ENCODE measurements at regions not wholly inside any gene's neighbourhood (a gene's known extent, or its start where the extent isn't known, plus 50 kb on each side); places are given as distances from the start of the nearest gene placed in this dataset.
"Not testable (repeated sequence)": the region's sequence is repeated elsewhere in the genome, so short reads cannot be mapped to it uniquely, and the experiment has no call there.

DNA sequence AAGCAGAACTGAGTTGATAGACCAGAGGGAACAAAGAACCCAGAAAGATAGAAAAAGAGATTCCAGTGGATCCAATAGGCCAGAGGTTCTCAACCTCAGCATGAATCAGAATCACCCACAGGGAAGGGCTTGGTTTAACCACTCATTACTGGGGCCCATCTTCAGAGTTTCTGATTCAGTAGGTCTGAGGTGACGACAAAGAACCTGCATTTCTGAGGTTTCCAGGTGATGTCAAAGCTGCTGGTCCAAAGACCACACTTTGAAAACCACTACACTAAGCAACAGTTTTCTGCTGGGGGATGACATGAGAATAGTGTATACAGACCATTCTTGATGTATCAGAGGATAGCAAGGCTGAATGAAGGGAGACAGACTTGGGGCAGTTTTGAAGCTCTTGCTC is 81.5 kb upstream of the FOXN2 start:
- TF ChIP-seq, protein P1, sequence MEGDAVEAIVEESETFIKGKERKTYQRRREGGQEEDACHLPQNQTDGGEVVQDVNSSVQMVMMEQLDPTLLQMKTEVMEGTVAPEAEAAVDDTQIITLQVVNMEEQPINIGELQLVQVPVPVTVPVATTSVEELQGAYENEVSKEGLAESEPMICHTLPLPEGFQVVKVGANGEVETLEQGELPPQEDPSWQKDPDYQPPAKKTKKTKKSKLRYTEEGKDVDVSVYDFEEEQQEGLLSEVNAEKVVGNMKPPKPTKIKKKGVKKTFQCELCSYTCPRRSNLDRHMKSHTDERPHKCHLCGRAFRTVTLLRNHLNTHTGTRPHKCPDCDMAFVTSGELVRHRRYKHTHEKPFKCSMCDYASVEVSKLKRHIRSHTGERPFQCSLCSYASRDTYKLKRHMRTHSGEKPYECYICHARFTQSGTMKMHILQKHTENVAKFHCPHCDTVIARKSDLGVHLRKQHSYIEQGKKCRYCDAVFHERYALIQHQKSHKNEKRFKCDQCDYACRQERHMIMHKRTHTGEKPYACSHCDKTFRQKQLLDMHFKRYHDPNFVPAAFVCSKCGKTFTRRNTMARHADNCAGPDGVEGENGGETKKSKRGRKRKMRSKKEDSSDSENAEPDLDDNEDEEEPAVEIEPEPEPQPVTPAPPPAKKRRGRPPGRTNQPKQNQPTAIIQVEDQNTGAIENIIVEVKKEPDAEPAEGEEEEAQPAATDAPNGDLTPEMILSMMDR (conservative IDR thresholded peaks at IDR 0.05; ENCODE audit: low read depth, low read length), result no peak
- no peak for DNase-seq (ENCODE audit: low read depth)
- no peak overlapping the region for H3K4me3 ChIP-seq (ENCODE audit: low read depth, low read length)

DNA sequence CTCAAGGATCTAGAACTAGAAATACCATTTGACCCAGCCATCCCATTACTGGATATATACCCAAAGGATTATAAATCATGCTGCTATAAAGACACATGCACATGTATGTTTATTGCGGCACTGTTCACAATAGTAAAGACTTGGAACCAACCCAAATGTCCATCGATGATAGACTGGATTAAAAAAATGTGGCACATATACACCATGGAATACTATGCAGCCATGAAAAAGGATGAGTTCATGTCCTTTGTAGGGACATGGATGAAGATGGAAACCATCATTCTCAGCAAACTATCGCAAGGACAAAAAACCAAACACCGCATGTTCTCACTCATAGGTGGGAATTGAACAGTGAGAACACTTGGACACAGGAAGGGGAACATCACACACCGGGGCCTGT is 80.7 kb upstream of the FOXN2 start:
- H3K4me3 ChIP-seq (ENCODE audit: low read depth, low read length); DNase-seq (ENCODE audit: low read depth): not testable (repeated sequence)

DNA sequence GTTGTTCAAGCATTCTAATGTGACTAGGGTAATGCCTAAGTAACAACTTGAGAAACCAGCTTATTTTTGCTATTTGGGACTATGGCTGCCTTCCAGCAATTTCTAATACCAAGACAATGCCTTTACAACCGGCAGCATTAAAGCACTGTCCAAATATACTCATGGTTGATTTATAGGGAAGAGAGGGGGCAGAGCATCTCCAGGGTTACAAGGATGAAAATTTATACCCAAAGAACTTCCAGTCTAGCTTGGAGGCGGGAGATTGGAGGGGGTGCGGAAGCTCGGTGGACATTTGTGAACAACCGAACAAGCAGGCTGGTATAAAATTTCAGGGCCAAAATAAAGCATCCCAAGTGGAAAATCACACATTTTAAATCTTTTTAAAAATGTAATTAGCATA is 79.4 kb upstream of the FOXN2 start:
- H3K4me3 ChIP-seq (ENCODE audit: low read depth, low read length), result no peak overlapping the region
- TF ChIP-seq, protein P1 (conservative IDR thresholded peaks at IDR 0.05; ENCODE audit: low read depth, low read length), result no peak
- DNase-seq (ENCODE audit: low read depth), result no peak

DNA sequence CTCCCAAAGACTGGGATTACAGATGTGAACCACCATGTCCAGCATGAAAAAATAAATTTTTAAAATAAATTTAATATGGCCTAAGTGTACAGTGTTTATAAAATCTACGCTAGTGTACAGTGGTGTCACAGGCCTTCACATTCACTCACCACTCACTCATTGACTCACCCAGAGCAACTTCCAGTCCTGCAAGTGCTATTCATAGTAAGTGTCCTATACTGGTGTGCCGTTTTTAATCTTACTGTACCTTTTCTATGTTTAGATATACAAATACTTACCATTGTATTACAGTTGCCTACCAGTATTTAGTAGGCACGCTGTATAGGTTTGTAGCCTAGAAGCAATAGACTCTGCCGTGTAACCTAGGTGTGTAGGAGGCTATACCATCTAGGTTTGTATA is 76.1 kb upstream of the FOXN2 start:
- TF ChIP-seq, protein P1 (conservative IDR thresholded peaks at IDR 0.05; ENCODE audit: low read depth, low read length), result no peak

DNA sequence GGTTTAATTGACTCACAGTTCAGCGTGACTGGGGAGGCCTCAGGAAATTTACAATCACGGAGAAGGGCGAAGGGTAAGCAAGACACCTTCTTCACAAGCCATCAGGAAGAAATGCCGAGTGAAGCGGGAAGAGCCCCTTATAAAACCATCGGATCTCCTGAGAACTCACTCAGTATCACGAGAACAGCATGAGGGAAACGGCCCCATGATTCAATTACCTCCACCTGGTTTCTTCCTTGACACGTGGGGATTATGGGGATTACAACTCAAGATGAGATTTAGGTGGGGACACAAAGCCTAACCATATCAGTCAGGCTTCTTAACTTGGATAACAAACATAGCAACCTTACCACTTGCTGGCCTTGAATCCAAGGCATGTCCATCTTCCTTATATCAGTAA is 73.6 kb upstream of the FOXN2 start:
- no peak overlapping the region for H3K4me3 ChIP-seq (ENCODE audit: low read depth, low read length)
- no peak for DNase-seq (ENCODE audit: low read depth)
- TF ChIP-seq, protein P1 (conservative IDR thresholded peaks at IDR 0.05; ENCODE audit: low read depth, low read length), result no peak

More for the DNA sequence above, 76.1 kb upstream of the FOXN2 start:
- H3K4me3 ChIP-seq (ENCODE audit: low read depth, low read length), result no peak overlapping the region
- no peak for DNase-seq (ENCODE audit: low read depth)

DNA sequence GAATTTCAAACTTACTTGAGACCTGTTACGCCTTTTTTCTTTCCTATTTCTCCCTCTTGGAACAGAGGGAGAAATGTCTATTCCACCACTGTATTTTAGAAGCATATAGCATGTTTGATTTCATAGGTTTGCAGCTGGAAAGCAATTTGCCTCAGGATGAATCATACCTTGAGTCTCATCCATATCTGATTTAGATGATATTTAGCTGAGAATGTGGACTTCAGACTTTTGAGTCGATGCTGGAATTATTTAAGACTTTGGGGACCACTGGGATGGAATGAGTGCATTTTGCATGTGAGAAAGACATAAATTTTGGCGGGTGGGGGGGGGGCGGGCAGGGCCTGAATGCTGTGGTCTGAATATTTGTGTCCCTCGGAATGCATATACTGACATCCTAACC is 67.3 kb upstream of the FOXN2 start:
- TF ChIP-seq, protein P1 (conservative IDR thresholded peaks at IDR 0.05; ENCODE audit: low read depth, low read length), result no peak
- no peak for DNase-seq (ENCODE audit: low read depth)
- H3K4me3 ChIP-seq (ENCODE audit: low read depth, low read length), result no peak overlapping the region

DNA sequence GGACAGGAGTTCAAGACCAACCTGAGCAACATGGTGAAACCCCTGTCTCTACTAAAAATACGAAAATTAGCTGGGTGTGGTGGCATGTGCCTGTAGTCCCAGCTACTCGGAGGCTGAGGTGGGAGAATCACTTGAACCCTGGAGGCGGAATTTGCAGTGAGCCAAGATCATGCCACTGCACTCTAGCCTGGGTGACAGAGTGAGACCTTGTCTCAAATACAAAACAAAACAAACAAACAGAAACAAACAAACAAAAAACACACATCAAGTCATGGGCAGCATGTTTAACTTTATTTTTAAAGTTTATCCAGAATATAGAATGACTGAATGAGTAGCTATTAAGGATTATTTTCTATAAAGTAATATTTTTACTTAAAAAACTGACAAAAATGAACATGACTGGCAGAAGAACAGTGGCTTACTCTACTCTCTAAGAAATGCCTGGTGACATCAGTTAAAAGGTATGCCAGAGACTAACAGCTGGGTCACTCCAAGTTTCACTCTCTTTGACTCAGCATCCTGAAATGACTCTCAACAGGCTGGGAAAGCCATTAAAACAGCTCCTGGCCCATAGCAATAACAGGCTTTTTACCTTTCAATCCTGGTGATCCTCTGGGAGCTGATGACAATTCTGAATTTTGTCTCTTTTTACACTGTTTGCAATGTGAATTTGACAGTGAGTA is 66.1 kb upstream of the FOXN2 start:
- H3K4me3 ChIP-seq (ENCODE audit: low read depth, low read length), result no peak overlapping the region
- TF ChIP-seq, protein P1 (conservative IDR thresholded peaks at IDR 0.05; ENCODE audit: low read depth, low read length), result no peak
- DNase-seq (ENCODE audit: low read depth), result peak; percentile 71

Measured in epithelial cell of proximal tubule (primary cell).